Lower leg skin (tissue), 3 donors: ENCODE measurements at regions not wholly inside any gene's neighbourhood (a gene's known extent, or its start where the extent isn't known, plus 50 kb on each side); places are given as distances from the start of the nearest gene placed in this dataset.
"Not testable (repeated sequence)": the region's sequence is repeated elsewhere in the genome, so short reads cannot be mapped to it uniquely, and the experiment has no call there.

Experiments
- POLR2A ChIP-seq, 2 donors: fragments of 450-650 bp; IDR thresholded peaks; one replicate each; pipeline ENCODE4 v1.6.1; 2016 to 2017; ENCODE audit warnings: antibody characterized with exemption in 2 of 2, mild to moderate bottlenecking in 1 of 2, moderate library complexity in 1 of 2
- TF ChIP-seq, protein P1 (sequence below), 3 donors: fragments of 450-650 bp; IDR thresholded peaks; one replicate each; pipeline ENCODE4 v1.5.1; 2016; ENCODE audit warnings: antibody characterized with exemption in 3 of 3, mild to moderate bottlenecking in 3 of 3, moderate library complexity in 2 of 3

DNA sequence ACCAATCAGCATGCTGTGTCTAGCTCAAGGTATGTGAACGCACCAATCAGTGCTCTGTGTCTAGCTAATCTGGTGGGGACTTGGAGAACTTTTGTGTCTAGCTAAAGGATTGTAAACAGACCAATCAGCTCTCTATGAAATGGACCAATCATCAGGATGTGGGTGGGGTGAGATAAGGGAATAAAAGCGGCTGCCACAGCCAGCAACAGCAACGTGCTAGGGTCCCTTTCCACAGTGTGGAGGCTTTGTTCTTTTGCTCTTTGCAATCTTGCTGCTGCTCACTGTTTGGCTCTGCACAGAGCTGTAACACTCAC is 1353.9 kb upstream of the CDH18 start:
- TF ChIP-seq, protein P1, sequence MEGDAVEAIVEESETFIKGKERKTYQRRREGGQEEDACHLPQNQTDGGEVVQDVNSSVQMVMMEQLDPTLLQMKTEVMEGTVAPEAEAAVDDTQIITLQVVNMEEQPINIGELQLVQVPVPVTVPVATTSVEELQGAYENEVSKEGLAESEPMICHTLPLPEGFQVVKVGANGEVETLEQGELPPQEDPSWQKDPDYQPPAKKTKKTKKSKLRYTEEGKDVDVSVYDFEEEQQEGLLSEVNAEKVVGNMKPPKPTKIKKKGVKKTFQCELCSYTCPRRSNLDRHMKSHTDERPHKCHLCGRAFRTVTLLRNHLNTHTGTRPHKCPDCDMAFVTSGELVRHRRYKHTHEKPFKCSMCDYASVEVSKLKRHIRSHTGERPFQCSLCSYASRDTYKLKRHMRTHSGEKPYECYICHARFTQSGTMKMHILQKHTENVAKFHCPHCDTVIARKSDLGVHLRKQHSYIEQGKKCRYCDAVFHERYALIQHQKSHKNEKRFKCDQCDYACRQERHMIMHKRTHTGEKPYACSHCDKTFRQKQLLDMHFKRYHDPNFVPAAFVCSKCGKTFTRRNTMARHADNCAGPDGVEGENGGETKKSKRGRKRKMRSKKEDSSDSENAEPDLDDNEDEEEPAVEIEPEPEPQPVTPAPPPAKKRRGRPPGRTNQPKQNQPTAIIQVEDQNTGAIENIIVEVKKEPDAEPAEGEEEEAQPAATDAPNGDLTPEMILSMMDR (IDR thresholded peaks at IDR 0.05) = not testable (repeated sequence)
- TF ChIP-seq POLR2A (IDR thresholded peaks at IDR 0.05) = not testable (repeated sequence)
